ENCODE measurements at regions not wholly inside any gene's neighbourhood (a gene's known extent, or its start where the extent isn't known, plus 50 kb on each side); places are given as distances from the start of the nearest gene placed in this dataset.

- no peak for DNase-seq
Measured at GRCh38 chr6:53412751-53413150, 64.0 kb upstream of the ELOVL5 start.

- no peak for DNase-seq
Measured at GRCh38 chr6:53412021-53412715, 63.4 kb upstream of the ELOVL5 start.

GRCh38 chr6:53411451-53411850 is 62.7 kb upstream of the ELOVL5 start:
- DNase-seq = no peak

GRCh38 chr6:53410508-53411258 is 61.9 kb upstream of the ELOVL5 start:
- DNase-seq = peak; percentile 75

GRCh38 chr6:53408826-53409225 is 60.1 kb upstream of the ELOVL5 start:
- no peak for DNase-seq

- DNase-seq = no peak
Measured at GRCh38 chr6:53399027-53399344, 50.2 kb upstream of the ELOVL5 start.

GRCh38 chr6:53398247-53399026 is 49.7 kb upstream of the ELOVL5 start:
- DNase-seq = no peak

Data from CD4-positive, alpha-beta T cell treated with Interleukin-10 for 1 hour (primary cell).